Muscle layer of duodenum (tissue), 2 donors: ENCODE measurements at regions not wholly inside any gene's neighbourhood (a gene's known extent, or its start where the extent isn't known, plus 50 kb on each side); places are given as distances from the start of the nearest gene placed in this dataset.
"Not testable (repeated sequence)": the region's sequence is repeated elsewhere in the genome, so short reads cannot be mapped to it uniquely, and the experiment has no call there.

Source experiments
- H3K27ac ChIP-seq: one replicate; pipeline ENCODE4 v1.7.0; 2013; ENCODE audit warnings: mild to moderate bottlenecking, low read length
- H3K27me3 ChIP-seq: one replicate; pipeline ENCODE4 v1.7.0; 2013; ENCODE audit warnings: low read depth, mild to moderate bottlenecking, control low read depth, low read length
- H3K36me3 ChIP-seq, 2 donors: one replicate each; pipeline ENCODE4 v1.7.0; 2013; ENCODE audit warnings: low read length in 2 of 2, control low read depth in 1 of 2, mild to moderate bottlenecking in 1 of 2; ENCODE audit not compliant: insufficient read depth in 2 of 2, control insufficient read depth in 1 of 2
- H3K4me1 ChIP-seq, 2 donors: one replicate each; pipeline ENCODE4 v1.7.0; 2013; ENCODE audit warnings: low read length in 2 of 2, mild to moderate bottlenecking in 2 of 2, control low read depth in 1 of 2, moderate library complexity in 1 of 2; ENCODE audit not compliant: insufficient read depth in 2 of 2, control insufficient read depth in 1 of 2
- H3K4me3 ChIP-seq, 2 donors: one replicate each; pipeline ENCODE4 v1.7.0; 2013; ENCODE audit warnings: low read length in 2 of 2, low read depth in 1 of 2, mild to moderate bottlenecking in 1 of 2
- H3K9me3 ChIP-seq, 2 donors: one replicate each; pipeline ENCODE4 v1.7.0; 2013; ENCODE audit warnings: low read length in 2 of 2, control low read depth in 1 of 2, mild to moderate bottlenecking in 1 of 2; ENCODE audit not compliant: control insufficient read depth in 1 of 2
- donor health status: healthy.

DNA sequence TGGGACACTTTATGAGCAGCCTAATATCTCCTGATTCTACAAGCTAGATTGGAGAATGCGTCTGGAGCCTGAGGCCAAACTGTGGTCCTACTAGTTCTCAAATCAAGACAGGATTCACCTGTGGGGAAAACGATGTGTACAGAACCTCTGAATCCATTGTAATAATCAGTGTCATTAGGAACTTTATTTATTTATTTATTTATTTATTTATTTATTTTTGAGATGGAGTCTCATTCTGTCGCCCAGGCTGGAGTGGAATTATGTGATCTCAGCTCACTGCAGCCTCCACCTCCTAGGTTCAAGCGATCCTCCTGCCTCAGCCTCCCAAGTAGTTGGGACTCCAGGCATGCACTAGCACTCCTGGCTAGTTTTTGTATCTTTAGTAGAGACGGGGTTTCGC, 52.6 kb upstream of the KIF26B start:
- H3K9me3 ChIP-seq, H3K27ac ChIP-seq, H3K36me3 ChIP-seq, H3K4me1 ChIP-seq, H3K4me3 ChIP-seq, H3K27me3 ChIP-seq: not testable (repeated sequence)

DNA sequence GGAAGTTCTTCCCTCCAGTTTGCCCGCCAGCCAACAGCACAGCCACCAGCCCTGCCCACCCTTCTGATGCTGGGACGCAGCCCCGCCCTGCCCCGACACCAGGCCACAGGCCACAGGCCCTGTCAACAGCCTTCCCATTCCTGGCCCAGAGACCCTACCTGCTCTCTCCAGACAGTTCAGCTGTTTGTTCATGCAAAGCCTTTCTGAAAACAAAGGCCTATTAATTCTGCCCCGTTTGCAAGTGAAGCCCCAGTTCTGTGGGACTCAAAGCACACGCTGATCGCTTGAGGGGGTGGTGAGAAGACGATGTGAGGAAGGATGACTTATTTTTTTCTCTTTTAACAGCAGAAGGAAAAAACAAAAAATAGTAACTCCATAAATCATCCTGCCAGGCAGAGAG, 55.4 kb upstream of the KIF26B start:
- Histone ChIP-seq H3K27ac (no peak overlapping the region), H3K36me3 (no peaks in the 10 kb centered on the region), H3K27me3 (no peaks in the 10 kb centered on the region), H3K4me1 (no peaks in the 10 kb centered on the region), H3K4me3 (no peak overlapping the region), H3K9me3 (no peaks in the 10 kb centered on the region)

DNA sequence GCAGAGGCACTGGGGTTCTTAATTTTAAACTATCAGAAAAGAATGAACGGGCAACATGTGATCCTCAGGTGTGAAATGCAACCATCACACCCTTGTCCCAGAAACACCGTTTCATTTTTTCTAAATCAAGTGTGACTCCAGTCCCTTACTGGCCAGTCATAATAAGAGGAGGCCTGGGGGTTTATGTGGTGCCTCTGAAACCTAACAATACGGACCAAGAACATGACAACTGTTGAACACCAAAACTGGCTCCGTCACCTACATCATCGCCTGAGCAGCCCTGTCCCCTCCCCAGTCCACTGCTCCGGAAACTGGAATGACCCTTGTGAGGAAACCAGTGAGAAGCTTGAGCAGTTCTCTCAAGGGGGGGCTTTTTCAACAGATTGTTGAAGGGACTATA, 55.9 kb upstream of the KIF26B start:
- Histone ChIP-seq H3K9me3 (no peaks in the 10 kb centered on the region), H3K4me3 (no peak overlapping the region), H3K36me3 (peaks cover 0 to 3% of the 10 kb centered on the region in 2 donors), H3K27ac (no peak overlapping the region), H3K27me3 (no peaks in the 10 kb centered on the region), H3K4me1 (no peaks in the 10 kb centered on the region)

DNA sequence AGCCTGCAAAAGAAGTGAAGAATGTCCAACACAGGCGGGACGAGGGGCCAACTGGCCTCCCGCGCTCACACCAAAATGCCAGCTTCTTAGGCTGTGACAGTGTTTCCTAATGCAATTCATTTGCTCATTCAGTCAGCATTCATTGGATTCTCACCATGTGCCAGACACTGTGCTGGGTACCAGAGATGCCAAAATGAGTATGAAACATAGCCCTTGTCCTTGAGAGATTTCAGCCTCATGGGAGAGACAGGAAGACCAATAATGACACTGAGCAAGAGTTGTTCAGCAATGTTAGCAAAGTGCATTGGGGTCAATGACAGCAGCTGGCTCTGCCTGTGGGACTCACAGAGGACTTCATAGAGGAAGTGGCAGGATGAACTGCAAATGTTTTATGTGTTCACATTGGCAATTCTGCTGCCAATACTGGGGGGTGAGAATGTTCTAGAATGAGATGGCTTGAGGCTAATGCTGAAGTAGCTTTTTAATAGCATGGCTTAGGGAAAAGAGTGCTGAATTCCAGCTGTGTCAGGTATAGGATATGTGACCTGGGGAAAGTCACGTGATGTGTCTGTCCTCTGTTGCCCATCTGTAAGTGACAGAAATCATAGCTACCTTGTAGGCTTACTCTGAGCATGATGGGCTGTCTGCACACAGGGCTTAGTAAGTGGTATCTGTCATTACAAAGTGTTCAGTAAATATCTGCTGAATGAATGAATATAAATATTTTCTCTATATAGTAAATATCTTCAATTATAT, 58.3 kb upstream of the KIF26B start:
- no peak overlapping the region for H3K27ac ChIP-seq

DNA sequence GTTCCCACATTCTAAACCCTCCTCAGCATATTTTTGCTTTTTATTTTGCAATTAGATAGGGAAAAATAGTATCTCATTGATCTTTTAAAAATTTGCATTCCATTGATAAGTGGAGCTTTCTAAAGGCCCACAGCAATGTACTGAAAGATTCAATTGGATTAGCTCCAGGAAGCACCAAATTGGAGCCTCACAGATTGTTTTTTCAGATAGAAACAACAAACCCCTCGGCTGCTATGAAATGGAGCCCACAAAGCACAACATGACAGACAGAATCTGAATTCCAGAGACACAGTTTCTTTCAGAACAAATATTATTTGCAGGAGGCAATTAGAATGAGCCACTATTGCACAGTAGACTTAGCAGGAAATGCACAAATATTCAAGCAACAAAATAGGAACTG, 58.9 kb upstream of the KIF26B start:
- Histone ChIP-seq H3K27me3 (no peaks in the 10 kb centered on the region), H3K9me3 (no peaks in the 10 kb centered on the region), H3K36me3 (peaks cover 0 to 7% of the 10 kb centered on the region in 2 donors), H3K27ac (no peak overlapping the region), H3K4me3 (no peak overlapping the region), H3K4me1 (no peaks in the 10 kb centered on the region)

More for the DNA sequence above, 58.3 kb upstream of the KIF26B start:
- Histone ChIP-seq H3K4me3 (no peak overlapping the region), H3K36me3 (peaks cover 0 to 3% of the 10 kb centered on the region in 2 donors), H3K4me1 (no peaks in the 10 kb centered on the region), H3K27me3 (no peaks in the 10 kb centered on the region), H3K9me3 (no peaks in the 10 kb centered on the region)

DNA sequence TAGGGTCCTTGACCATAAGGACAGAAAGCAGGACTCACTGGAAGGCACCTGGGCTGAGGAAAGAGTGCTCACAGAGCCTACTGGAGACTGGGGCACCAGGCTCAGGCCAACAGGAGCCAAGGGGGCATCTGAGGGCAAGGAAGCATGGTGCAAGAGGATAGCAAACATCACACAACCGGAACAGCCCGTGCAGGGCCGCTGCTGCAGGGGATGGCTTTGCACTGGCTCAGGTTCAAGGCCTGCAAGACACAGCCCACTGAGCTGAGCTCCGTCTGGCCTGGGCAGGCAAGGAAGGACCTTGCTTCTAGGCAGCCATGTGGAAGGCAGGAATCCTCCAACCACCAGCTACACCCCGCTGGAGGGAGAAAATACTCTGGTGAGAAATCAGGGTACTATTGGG, 59.8 kb upstream of the KIF26B start:
- no peaks in the 10 kb centered on the region for H3K9me3 ChIP-seq
- peaks cover 0 to 11% of the 10 kb centered on the region in 2 donors for H3K36me3 ChIP-seq
- no peaks in the 10 kb centered on the region for H3K4me1 ChIP-seq
- H3K27me3 ChIP-seq = no peaks in the 10 kb centered on the region
- no peak overlapping the region for H3K27ac ChIP-seq
- H3K4me3 ChIP-seq = no peak overlapping the region

DNA sequence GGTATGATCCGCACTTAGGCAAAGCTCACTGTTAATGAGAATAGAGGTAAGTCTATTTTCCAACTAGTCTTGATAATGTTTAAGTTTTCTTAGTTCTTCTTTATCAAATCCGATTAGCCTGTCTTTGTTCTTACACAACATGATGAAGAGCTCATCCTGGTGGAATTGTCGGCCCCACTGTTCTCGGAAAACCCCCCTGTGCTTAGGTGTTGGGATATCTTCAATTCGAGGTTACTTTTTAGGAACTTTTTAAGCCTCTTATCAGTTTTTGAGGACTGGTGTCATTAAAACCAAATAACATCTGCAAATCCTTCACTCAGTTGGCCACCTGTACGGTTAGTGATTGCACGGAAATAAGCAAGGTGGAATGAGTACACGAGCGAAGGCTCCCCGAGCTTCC, 60.7 kb upstream of the KIF26B start:
- no peak overlapping the region for H3K27ac ChIP-seq

DNA sequence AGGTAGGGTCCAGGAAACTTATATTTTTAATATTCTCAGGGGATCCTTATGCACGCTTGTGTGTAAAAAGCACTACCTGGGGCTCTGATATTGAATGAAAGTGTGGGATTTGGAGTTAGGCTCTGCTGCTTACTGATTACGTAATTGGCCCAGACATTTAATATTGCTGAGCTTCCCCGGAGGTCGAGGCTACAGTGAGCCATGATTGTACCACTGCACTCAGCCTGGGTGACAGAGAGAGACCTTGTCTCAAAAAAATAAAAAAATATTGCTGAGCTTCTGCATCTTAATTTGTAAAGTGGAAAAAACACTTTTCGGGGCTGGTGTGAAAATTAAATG, 62.2 kb upstream of the KIF26B start:
- Histone ChIP-seq H3K9me3 (no peaks in the 10 kb centered on the region), H3K4me3 (no peak overlapping the region), H3K27ac (no peak overlapping the region), H3K36me3 (peaks cover 0 to 16% of the 10 kb centered on the region in 2 donors), H3K4me1 (no peaks in the 10 kb centered on the region), H3K27me3 (no peaks in the 10 kb centered on the region)

More for the DNA sequence above, 60.7 kb upstream of the KIF26B start:
- Histone ChIP-seq H3K27me3 (no peaks in the 10 kb centered on the region), H3K4me3 (no peak overlapping the region), H3K36me3 (peaks cover 0 to 16% of the 10 kb centered on the region in 2 donors), H3K9me3 (no peaks in the 10 kb centered on the region), H3K4me1 (no peaks in the 10 kb centered on the region)

DNA sequence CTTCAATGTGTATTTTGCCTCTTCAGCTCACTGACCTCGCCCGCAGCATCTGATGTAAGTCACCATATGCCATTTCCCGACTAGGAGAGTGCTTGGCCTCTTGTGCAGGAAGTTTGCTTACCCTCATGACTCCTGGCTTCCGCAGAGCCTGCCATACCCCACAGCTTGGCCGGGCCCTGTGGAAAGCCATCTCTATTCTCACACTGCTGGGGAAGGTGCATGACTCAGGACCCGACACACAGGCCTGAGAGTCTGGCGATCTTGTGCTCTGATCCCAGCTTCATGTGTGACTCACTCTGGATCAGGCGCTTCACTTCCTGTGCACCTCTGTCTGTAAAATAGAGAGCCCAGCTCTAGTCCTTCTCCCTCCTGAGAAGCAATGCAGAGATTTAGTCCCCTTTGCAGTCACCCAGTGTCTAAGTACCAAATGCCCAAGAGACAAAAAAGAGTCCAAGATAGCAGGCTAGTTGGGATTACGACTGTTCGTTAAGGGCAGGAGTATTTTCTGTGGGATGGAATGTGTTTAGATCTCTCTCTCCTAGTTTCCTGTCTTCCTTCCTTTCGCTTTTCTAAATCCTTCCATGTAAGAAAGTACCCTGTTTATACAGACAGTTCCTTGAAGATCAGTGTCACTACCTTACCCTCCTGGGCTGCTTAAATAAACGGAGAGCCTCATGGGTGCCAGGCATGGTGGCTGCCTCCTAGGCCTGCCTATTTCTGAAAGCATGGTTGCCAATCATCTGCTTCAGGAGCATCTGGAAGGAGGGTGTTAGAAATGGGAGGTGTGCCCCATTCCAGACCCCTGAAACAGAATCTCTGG, 62.8 kb upstream of the KIF26B start:
- Histone ChIP-seq H3K27ac (no peak overlapping the region), H3K4me1 (no peaks in the 10 kb centered on the region), H3K9me3 (no peaks in the 10 kb centered on the region), H3K36me3 (peaks cover 0 to 16% of the 10 kb centered on the region in 2 donors), H3K4me3 (no peak overlapping the region), H3K27me3 (no peaks in the 10 kb centered on the region)

DNA sequence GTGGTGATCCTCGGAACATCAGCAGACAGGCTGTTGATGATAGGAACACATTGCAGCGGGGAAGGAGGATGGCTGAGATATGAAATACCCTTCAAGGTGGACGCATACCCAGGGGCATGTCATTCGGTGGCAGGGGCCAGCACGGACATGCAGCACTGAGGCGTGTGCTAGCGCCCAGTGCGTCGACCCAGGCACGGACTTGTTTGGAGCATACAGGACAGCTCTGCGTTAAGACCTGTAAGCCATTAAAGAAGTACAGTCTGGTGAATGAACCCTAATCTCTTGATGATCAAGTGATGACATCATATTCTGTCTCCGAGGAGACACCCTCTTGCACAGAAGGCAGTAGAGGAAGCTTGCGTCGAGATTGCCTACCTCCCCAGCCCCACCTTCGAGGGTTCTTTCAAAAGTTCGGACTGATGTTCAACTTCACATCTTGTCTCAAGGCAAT, 63.6 kb upstream of the KIF26B start:
- Histone ChIP-seq H3K27ac (no peak overlapping the region), H3K4me3 (no peak overlapping the region), H3K9me3 (no peaks in the 10 kb centered on the region), H3K4me1 (no peaks in the 10 kb centered on the region), H3K27me3 (no peaks in the 10 kb centered on the region), H3K36me3 (peaks cover 0 to 16% of the 10 kb centered on the region in 2 donors)

DNA sequence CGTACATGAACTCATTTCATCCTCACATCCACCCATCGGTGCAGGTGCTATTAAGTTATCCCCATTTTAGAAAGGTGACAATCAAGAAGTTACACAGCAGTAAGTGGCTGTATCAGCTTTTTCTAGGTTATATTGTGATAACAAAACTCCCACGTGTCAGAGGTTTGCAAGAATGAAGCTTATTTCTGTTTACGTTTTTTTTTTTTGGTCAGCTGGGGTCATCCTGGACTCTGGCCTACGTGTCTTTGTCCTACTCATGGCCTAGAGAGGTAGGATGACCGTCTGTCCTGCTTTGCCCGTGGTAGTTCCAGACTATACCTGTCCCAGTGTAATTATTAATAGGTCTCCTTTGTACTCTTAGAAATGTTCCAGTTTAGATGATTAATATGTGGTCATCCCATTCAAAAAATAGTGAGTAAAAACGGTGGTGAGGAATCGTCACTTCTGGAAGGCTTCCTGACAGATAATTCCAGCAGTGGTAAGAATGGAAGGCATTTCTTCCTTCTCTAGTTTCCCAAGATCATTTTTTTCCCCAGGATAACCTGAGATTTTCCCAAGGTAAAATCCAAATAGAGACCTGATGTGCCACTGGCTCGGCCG, 64.2 kb upstream of the KIF26B start:
- no peaks in the 10 kb centered on the region for H3K4me1 ChIP-seq
- no peak overlapping the region for H3K4me3 ChIP-seq
- no peak overlapping the region for H3K27ac ChIP-seq
- no peaks in the 10 kb centered on the region for H3K27me3 ChIP-seq
- H3K36me3 ChIP-seq = peaks cover 0 to 16% of the 10 kb centered on the region in 2 donors
- H3K9me3 ChIP-seq = no peaks in the 10 kb centered on the region
